HG03442 (cell line): ENCODE measurements at regions not wholly inside any gene's neighbourhood (a gene's known extent, or its start where the extent isn't known, plus 50 kb on each side); places are given as distances from the start of the nearest gene placed in this dataset.

ENCODE experiments used
- ATAC-seq: cut with Tn5 transposase; IDR thresholded peaks from one replicate; pipeline ENCODE4 v1.9.1; 2021; ENCODE audit warnings: mild to moderate bottlenecking, moderate library complexity; ENCODE audit not compliant: unreplicated experiment

- ATAC-seq, result no peak
These were observed 50.2 kb upstream of the XPA start for GRCh38 chr9:97747201-97747965.

GRCh38 chr9:97748525-97748924 is 51.4 kb upstream of the XPA start:
- no peak for ATAC-seq

- ATAC-seq, result no peak
These were observed 52.8 kb upstream of the XPA start for GRCh38 chr9:97749928-97750327.

GRCh38 chr9:97751531-97751930 is 54.4 kb upstream of the XPA start:
- no peak for ATAC-seq

- ATAC-seq, result no peak
These were observed 55.1 kb upstream of the XPA start for GRCh38 chr9:97752274-97752673.

- no peak for ATAC-seq
These were observed 56.2 kb upstream of the XPA start for GRCh38 chr9:97753364-97753763.

- ATAC-seq, result no peak
These were observed 56.8 kb upstream of the XPA start for GRCh38 chr9:97753975-97754374.

- ATAC-seq, result no peak
These were observed 58.6 kb upstream of the XPA start for GRCh38 chr9:97755618-97756267.

GRCh38 chr9:97756991-97757390 is 59.9 kb upstream of the XPA start:
- ATAC-seq, result no peak

GRCh38 chr9:97758334-97758916 is 61.3 kb upstream of the XPA start:
- ATAC-seq, result no peak

GRCh38 chr9:97759581-97760288 is 62.6 kb upstream of the XPA start:
- ATAC-seq, result no peak

GRCh38 chr9:97761056-97761598 is 64.0 kb upstream of the XPA start:
- no peak for ATAC-seq

GRCh38 chr9:97761879-97762278 is 64.7 kb upstream of the XPA start:
- no peak for ATAC-seq

GRCh38 chr9:97763874-97764273 is 66.7 kb upstream of the XPA start:
- no peak for ATAC-seq

- ATAC-seq, result no peak
These were observed 69.0 kb upstream of the XPA start for GRCh38 chr9:97766092-97766491.

- no peak for ATAC-seq
These were observed 69.5 kb upstream of the XPA start for GRCh38 chr9:97766610-97767009.

- ATAC-seq, result no peak
These were observed 70.8 kb upstream of the XPA start for GRCh38 chr9:97767891-97768290.

- ATAC-seq, result no peak
These were observed 71.6 kb upstream of the XPA start for GRCh38 chr9:97768746-97769145.

- ATAC-seq, result no peak
These were observed 72.1 kb upstream of the XPA start for GRCh38 chr9:97769208-97769607.

- ATAC-seq, result no peak
These were observed 73.8 kb upstream of the XPA start for GRCh38 chr9:97770808-97771372.

- ATAC-seq, result no peak
These were observed 74.5 kb upstream of the XPA start for GRCh38 chr9:97771641-97772040.
